ENCODE measurements at regions not wholly inside any gene's neighbourhood (a gene's known extent, or its start where the extent isn't known, plus 50 kb on each side); places are given as distances from the start of the nearest gene placed in this dataset.

- H3K9me3 ChIP-seq (ENCODE audit: control insufficient read depth, low read length): no peaks in the 10 kb centered on the region
- DNase-seq (ENCODE audit: low read depth): no peak
- no peak overlapping the region for H3K4me3 ChIP-seq (ENCODE audit: low read length)
- H3K36me3 ChIP-seq (ENCODE audit: control insufficient read depth, insufficient read depth, low read length, severe bottlenecking): no peaks in the 10 kb centered on the region
- H3K27me3 ChIP-seq (replicated peaks; ENCODE audit: control insufficient read depth, insufficient read depth, low read length): no peaks in the 10 kb centered on the region
- H3K4me1 ChIP-seq (ENCODE audit: control insufficient read depth, insufficient read depth, low read length): peaks cover 15% of the 10 kb centered on the region
- no peak overlapping the region for H3K9ac ChIP-seq (ENCODE audit: low read length)
Observed at GRCh38 chr16:76906552-76906951, 284.4 kb upstream of the MON1B start.

- DNase-seq (ENCODE audit: low read depth): peak; percentile 87
Observed at GRCh38 chr16:76910931-76911330, 280.1 kb upstream of the MON1B start.

GRCh38 chr16:76913046-76913445 lies 277.9 kb upstream of the MON1B start:
- peak; percentile 19 for DNase-seq (ENCODE audit: low read depth)
- Histone ChIP-seq H3K4me1 (ENCODE audit: control insufficient read depth, insufficient read depth, low read length) (peaks cover 18% of the 10 kb centered on the region), H3K27me3 (replicated peaks; ENCODE audit: control insufficient read depth, insufficient read depth, low read length) (no peaks in the 10 kb centered on the region), H3K9me3 (ENCODE audit: control insufficient read depth, low read length) (no peaks in the 10 kb centered on the region), H3K36me3 (ENCODE audit: control insufficient read depth, insufficient read depth, low read length, severe bottlenecking) (no peaks in the 10 kb centered on the region), H3K9ac (ENCODE audit: low read length) (no peak overlapping the region), H3K4me3 (ENCODE audit: low read length) (no peak overlapping the region)

More at GRCh38 chr16:76910931-76911330, 280.1 kb upstream of the MON1B start:
- no peak overlapping the region for H3K4me3 ChIP-seq (ENCODE audit: low read length)
- no peaks in the 10 kb centered on the region for H3K27me3 ChIP-seq (replicated peaks; ENCODE audit: control insufficient read depth, insufficient read depth, low read length)
- peaks cover 18% of the 10 kb centered on the region for H3K4me1 ChIP-seq (ENCODE audit: control insufficient read depth, insufficient read depth, low read length)
- no peak overlapping the region for H3K9ac ChIP-seq (ENCODE audit: low read length)
- H3K9me3 ChIP-seq (ENCODE audit: control insufficient read depth, low read length): no peaks in the 10 kb centered on the region
- H3K36me3 ChIP-seq (ENCODE audit: control insufficient read depth, insufficient read depth, low read length, severe bottlenecking): no peaks in the 10 kb centered on the region

GRCh38 chr16:76926042-76926441 lies 264.9 kb upstream of the MON1B start:
- Histone ChIP-seq H3K4me3 (ENCODE audit: low read length) (no peak overlapping the region), H3K36me3 (ENCODE audit: control insufficient read depth, insufficient read depth, low read length, severe bottlenecking) (no peaks in the 10 kb centered on the region), H3K27me3 (replicated peaks; ENCODE audit: control insufficient read depth, insufficient read depth, low read length) (no peaks in the 10 kb centered on the region), H3K4me1 (ENCODE audit: control insufficient read depth, insufficient read depth, low read length) (peaks cover 6% of the 10 kb centered on the region), H3K9me3 (ENCODE audit: control insufficient read depth, low read length) (peaks cover 5% of the 10 kb centered on the region), H3K9ac (ENCODE audit: low read length) (no peak overlapping the region)
- DNase-seq (ENCODE audit: low read depth): no peak

GRCh38 chr16:76926595-76926994 lies 264.4 kb upstream of the MON1B start:
- Histone ChIP-seq H3K27me3 (replicated peaks; ENCODE audit: control insufficient read depth, insufficient read depth, low read length) (no peaks in the 10 kb centered on the region), H3K4me3 (ENCODE audit: low read length) (no peak overlapping the region), H3K9me3 (ENCODE audit: control insufficient read depth, low read length) (peaks cover 5% of the 10 kb centered on the region), H3K4me1 (ENCODE audit: control insufficient read depth, insufficient read depth, low read length) (peaks cover 6% of the 10 kb centered on the region), H3K36me3 (ENCODE audit: control insufficient read depth, insufficient read depth, low read length, severe bottlenecking) (no peaks in the 10 kb centered on the region), H3K9ac (ENCODE audit: low read length) (no peak overlapping the region)
- no peak for DNase-seq (ENCODE audit: low read depth)

GRCh38 chr16:76931186-76931585 lies 259.8 kb upstream of the MON1B start:
- H3K4me1 ChIP-seq (ENCODE audit: control insufficient read depth, insufficient read depth, low read length): peaks cover 12% of the 10 kb centered on the region
- H3K27me3 ChIP-seq (replicated peaks; ENCODE audit: control insufficient read depth, insufficient read depth, low read length): no peaks in the 10 kb centered on the region
- no peak overlapping the region for H3K4me3 ChIP-seq (ENCODE audit: low read length)
- no peaks in the 10 kb centered on the region for H3K36me3 ChIP-seq (ENCODE audit: control insufficient read depth, insufficient read depth, low read length, severe bottlenecking)
- peaks cover 3% of the 10 kb centered on the region for H3K9me3 ChIP-seq (ENCODE audit: control insufficient read depth, low read length)
- DNase-seq (ENCODE audit: low read depth): peak; percentile 74
- H3K9ac ChIP-seq (ENCODE audit: low read length): no peak overlapping the region

GRCh38 chr16:76932541-76933211 lies 258.3 kb upstream of the MON1B start:
- peak overlapping the region; percentile 54 for H3K9ac ChIP-seq (ENCODE audit: low read length)
- peaks cover 6% of the 10 kb centered on the region for H3K4me1 ChIP-seq (ENCODE audit: control insufficient read depth, insufficient read depth, low read length)
- H3K27me3 ChIP-seq (replicated peaks; ENCODE audit: control insufficient read depth, insufficient read depth, low read length): no peaks in the 10 kb centered on the region
- peaks cover 5% of the 10 kb centered on the region for H3K9me3 ChIP-seq (ENCODE audit: control insufficient read depth, low read length)
- no peaks in the 10 kb centered on the region for H3K36me3 ChIP-seq (ENCODE audit: control insufficient read depth, insufficient read depth, low read length, severe bottlenecking)
- peak overlapping the region; percentile 67 for H3K4me3 ChIP-seq (ENCODE audit: low read length)
- DNase-seq (ENCODE audit: low read depth): peak; percentile 79

GRCh38 chr16:76940251-76940650 lies 250.7 kb upstream of the MON1B start:
- Histone ChIP-seq H3K4me1 (ENCODE audit: control insufficient read depth, insufficient read depth, low read length) (no peaks in the 10 kb centered on the region), H3K36me3 (ENCODE audit: control insufficient read depth, insufficient read depth, low read length, severe bottlenecking) (no peaks in the 10 kb centered on the region), H3K9me3 (ENCODE audit: control insufficient read depth, low read length) (peaks cover 5% of the 10 kb centered on the region), H3K27me3 (replicated peaks; ENCODE audit: control insufficient read depth, insufficient read depth, low read length) (no peaks in the 10 kb centered on the region), H3K4me3 (ENCODE audit: low read length) (no peak overlapping the region), H3K9ac (ENCODE audit: low read length) (no peak overlapping the region)
- no peak for DNase-seq (ENCODE audit: low read depth)

GRCh38 chr16:76941113-76941512 lies 249.9 kb upstream of the MON1B start:
- Histone ChIP-seq H3K4me1 (ENCODE audit: control insufficient read depth, insufficient read depth, low read length) (no peaks in the 10 kb centered on the region), H3K9ac (ENCODE audit: low read length) (no peak overlapping the region), H3K9me3 (ENCODE audit: control insufficient read depth, low read length) (peaks cover 2% of the 10 kb centered on the region), H3K36me3 (ENCODE audit: control insufficient read depth, insufficient read depth, low read length, severe bottlenecking) (no peaks in the 10 kb centered on the region), H3K27me3 (replicated peaks; ENCODE audit: control insufficient read depth, insufficient read depth, low read length) (no peaks in the 10 kb centered on the region), H3K4me3 (ENCODE audit: low read length) (no peak overlapping the region)
- DNase-seq (ENCODE audit: low read depth): peak; percentile 73

GRCh38 chr16:76942089-76942488 lies 248.9 kb upstream of the MON1B start:
- Histone ChIP-seq H3K36me3 (ENCODE audit: control insufficient read depth, insufficient read depth, low read length, severe bottlenecking) (no peaks in the 10 kb centered on the region), H3K4me1 (ENCODE audit: control insufficient read depth, insufficient read depth, low read length) (peaks cover 7% of the 10 kb centered on the region), H3K27me3 (replicated peaks; ENCODE audit: control insufficient read depth, insufficient read depth, low read length) (no peaks in the 10 kb centered on the region), H3K9me3 (ENCODE audit: control insufficient read depth, low read length) (no peaks in the 10 kb centered on the region), H3K9ac (ENCODE audit: low read length) (no peak overlapping the region), H3K4me3 (ENCODE audit: low read length) (no peak overlapping the region)
- no peak for DNase-seq (ENCODE audit: low read depth)

GRCh38 chr16:76943921-76944320 lies 247.1 kb upstream of the MON1B start:
- H3K9me3 ChIP-seq (ENCODE audit: control insufficient read depth, low read length): no peaks in the 10 kb centered on the region
- no peak overlapping the region for H3K9ac ChIP-seq (ENCODE audit: low read length)
- DNase-seq (ENCODE audit: low read depth): no peak
- H3K27me3 ChIP-seq (replicated peaks; ENCODE audit: control insufficient read depth, insufficient read depth, low read length): no peaks in the 10 kb centered on the region
- H3K36me3 ChIP-seq (ENCODE audit: control insufficient read depth, insufficient read depth, low read length, severe bottlenecking): no peaks in the 10 kb centered on the region
- H3K4me3 ChIP-seq (ENCODE audit: low read length): no peak overlapping the region
- H3K4me1 ChIP-seq (ENCODE audit: control insufficient read depth, insufficient read depth, low read length): peaks cover 18% of the 10 kb centered on the region

GRCh38 chr16:76946879-76947278 lies 244.1 kb upstream of the MON1B start:
- peak; percentile 85 for DNase-seq (ENCODE audit: low read depth)
- H3K36me3 ChIP-seq (ENCODE audit: control insufficient read depth, insufficient read depth, low read length, severe bottlenecking): no peaks in the 10 kb centered on the region
- no peaks in the 10 kb centered on the region for H3K9me3 ChIP-seq (ENCODE audit: control insufficient read depth, low read length)

More at GRCh38 chr16:76946879-76947278, 244.1 kb upstream of the MON1B start:
- Histone ChIP-seq H3K4me3 (ENCODE audit: low read length) (no peak overlapping the region), H3K9ac (ENCODE audit: low read length) (no peak overlapping the region), H3K27me3 (replicated peaks; ENCODE audit: control insufficient read depth, insufficient read depth, low read length) (no peaks in the 10 kb centered on the region), H3K4me1 (ENCODE audit: control insufficient read depth, insufficient read depth, low read length) (peaks cover 18% of the 10 kb centered on the region)

Data from adipocyte (in vitro differentiated cells).